ENCODE measurements at regions not wholly inside any gene's neighbourhood (a gene's known extent, or its start where the extent isn't known, plus 50 kb on each side); places are given as distances from the start of the nearest gene placed in this dataset.

GRCh38 chr5:60541980-60542379 is 158.0 kb downstream of the DEPDC1B start:
- no peak for TF ChIP-seq CTCF (IDR thresholded peaks at IDR 0.05)
- TF ChIP-seq POLR2A (IDR thresholded peaks at IDR 0.05), result no peak
